ENCODE measurements at regions not wholly inside any gene's neighbourhood (a gene's known extent, or its start where the extent isn't known, plus 50 kb on each side); places are given as distances from the start of the nearest gene placed in this dataset.

DNA sequence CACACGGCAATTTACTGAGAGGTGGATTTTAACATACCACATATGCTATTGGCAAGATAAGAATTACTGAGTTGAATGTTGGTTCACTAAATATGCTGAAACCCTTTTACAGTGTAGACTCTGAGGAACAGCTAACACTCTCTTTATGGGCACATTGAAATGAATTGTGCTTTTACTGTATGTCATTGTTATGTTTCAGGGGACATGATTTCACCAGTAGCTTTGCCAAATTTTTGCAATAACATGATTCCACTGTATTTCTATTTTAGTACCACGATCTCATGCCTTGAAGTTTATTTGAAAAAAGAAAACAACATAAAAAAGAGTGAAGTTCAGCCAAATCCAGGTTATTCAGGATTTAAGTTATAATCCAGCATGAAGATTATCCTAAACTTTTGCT, 188.5 kb downstream of the HLX start:
- H3K4me3 ChIP-seq (ENCODE audit: low read depth, low read length), result no peak overlapping the region
- no peak for DNase-seq
- H3K27me3 ChIP-seq (replicated peaks), result no peaks in the 10 kb centered on the region
- H3K27ac ChIP-seq, result no peak overlapping the region
- TF ChIP-seq, protein P1, sequence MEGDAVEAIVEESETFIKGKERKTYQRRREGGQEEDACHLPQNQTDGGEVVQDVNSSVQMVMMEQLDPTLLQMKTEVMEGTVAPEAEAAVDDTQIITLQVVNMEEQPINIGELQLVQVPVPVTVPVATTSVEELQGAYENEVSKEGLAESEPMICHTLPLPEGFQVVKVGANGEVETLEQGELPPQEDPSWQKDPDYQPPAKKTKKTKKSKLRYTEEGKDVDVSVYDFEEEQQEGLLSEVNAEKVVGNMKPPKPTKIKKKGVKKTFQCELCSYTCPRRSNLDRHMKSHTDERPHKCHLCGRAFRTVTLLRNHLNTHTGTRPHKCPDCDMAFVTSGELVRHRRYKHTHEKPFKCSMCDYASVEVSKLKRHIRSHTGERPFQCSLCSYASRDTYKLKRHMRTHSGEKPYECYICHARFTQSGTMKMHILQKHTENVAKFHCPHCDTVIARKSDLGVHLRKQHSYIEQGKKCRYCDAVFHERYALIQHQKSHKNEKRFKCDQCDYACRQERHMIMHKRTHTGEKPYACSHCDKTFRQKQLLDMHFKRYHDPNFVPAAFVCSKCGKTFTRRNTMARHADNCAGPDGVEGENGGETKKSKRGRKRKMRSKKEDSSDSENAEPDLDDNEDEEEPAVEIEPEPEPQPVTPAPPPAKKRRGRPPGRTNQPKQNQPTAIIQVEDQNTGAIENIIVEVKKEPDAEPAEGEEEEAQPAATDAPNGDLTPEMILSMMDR (IDR thresholded peaks at IDR 0.05; ENCODE audit: low read depth, low read length, missing control alignments), result no peak
- H3K36me3 ChIP-seq (replicated peaks), result no peaks in the 10 kb centered on the region
- in situ Hi-C loops (cut with HindIII; ENCODE audit: low pct_ligation_motif_present, low sequenced_read_pairs), result no loop called here

DNA sequence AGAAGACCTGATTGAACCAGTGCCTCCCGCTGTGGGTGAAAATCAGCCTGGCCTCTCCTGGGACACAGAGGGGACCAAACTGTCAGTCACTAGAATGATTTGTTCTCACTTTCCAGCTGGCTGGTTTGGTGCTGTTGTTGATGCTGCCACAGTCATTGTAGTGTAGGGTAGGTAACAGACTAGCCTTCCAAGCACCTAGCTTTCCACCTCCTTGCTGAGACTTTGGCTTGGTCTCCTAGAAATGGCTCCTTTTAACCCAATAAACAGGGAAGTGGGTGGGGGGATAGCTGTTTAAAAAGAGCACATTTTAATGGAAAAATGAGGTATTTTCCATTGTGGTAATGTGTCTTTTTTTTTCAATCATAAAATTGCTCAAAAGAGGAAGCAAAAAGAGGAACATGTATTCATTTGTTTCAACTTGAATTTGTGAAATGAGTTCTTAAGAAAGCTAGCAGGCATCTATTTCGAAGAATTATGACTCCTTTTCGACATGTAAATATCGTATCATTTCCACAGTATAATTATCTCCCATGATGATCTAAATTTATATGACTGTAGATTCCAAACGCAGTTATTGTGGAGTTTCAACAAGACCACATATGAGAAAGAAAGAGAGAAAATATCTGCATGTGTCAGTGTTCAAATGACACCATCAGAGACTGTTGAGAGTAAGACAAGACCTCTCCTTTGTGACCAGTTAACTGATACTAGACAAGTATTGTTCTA, 190.1 kb downstream of the HLX start:
- TF ChIP-seq, protein P1 (IDR thresholded peaks at IDR 0.05; ENCODE audit: low read depth, low read length, missing control alignments), result no peak
- no peak for DNase-seq
- in situ Hi-C loops (cut with HindIII; ENCODE audit: low pct_ligation_motif_present, low sequenced_read_pairs), result no loop called here
- Histone ChIP-seq H3K36me3 (replicated peaks) (no peaks in the 10 kb centered on the region), H3K27ac (no peak overlapping the region), H3K4me3 (ENCODE audit: low read depth, low read length) (no peak overlapping the region), H3K27me3 (replicated peaks) (no peaks in the 10 kb centered on the region)

DNA sequence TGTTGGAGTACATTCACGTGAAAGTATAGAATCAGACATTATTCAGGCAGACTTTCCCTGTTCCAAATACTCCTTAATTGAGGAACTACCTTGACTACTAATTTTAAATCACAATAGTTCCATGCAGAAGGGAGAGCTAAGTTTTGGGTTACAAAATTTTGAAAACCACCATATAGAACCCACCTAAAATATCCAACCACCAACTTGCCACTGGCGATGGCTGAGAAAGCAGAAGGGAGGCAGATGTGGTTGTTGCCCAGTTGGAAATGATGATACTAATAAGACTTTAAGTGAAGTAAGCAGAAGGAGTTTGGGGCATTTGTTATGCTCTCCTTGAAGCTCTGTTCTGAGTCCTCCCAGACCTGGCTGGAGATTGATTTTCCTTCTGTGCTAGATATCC, 190.7 kb downstream of the HLX start:
- in situ Hi-C loops (cut with HindIII; ENCODE audit: low pct_ligation_motif_present, low sequenced_read_pairs), result no loop called here
- H3K4me3 ChIP-seq (ENCODE audit: low read depth, low read length), result no peak overlapping the region
- no peaks in the 10 kb centered on the region for H3K27me3 ChIP-seq (replicated peaks)
- H3K27ac ChIP-seq, result no peak overlapping the region
- no peak for DNase-seq
- TF ChIP-seq, protein P1 (IDR thresholded peaks at IDR 0.05; ENCODE audit: low read depth, low read length, missing control alignments), result no peak
- H3K36me3 ChIP-seq (replicated peaks), result no peaks in the 10 kb centered on the region

DNA sequence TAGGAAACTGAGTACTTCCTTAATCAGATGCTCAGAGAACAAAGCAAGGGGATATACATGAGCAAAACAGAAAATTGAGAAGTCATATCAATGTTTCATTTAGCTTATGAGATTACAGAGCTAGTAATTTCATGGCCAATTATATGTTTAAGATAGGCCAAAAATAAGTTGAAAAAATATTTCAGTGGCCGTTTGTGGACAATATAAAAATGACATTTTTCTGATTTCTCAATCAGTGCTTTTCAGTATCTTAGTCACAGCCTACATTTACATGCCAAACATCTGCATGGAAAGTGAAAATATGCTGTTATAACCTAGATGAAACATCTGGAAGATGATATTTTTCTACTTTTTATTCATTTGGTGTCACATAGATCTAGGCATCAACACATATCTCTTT, 192.5 kb downstream of the HLX start:
- TF ChIP-seq, protein P1 (IDR thresholded peaks at IDR 0.05; ENCODE audit: low read depth, low read length, missing control alignments), result no peak
- Histone ChIP-seq H3K4me3 (ENCODE audit: low read depth, low read length) (no peak overlapping the region), H3K36me3 (replicated peaks) (no peaks in the 10 kb centered on the region), H3K27me3 (replicated peaks) (no peaks in the 10 kb centered on the region), H3K27ac (no peak overlapping the region)
- no peak for DNase-seq
- in situ Hi-C loops (cut with HindIII; ENCODE audit: low pct_ligation_motif_present, low sequenced_read_pairs), result no loop called here

DNA sequence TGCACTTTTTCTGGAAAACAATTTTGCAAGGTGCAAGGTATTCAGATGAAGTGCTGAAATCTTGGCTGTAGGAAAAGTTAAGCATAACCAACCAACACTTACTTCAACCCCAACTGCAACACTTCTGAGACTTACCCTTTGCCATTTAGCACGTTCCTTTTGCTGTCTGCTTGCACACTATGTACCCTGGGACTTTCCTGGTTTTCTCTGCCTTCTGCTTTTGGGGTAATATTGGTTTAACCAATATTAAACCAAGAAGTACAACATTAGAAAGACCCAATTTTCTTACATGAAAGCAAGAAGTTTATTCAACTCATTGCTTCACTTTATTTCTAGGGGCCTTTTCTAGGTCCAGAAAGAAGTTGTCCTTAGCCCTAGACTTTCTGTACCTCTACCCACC, 193.0 kb downstream of the HLX start:
- Histone ChIP-seq H3K27ac (no peak overlapping the region), H3K4me3 (ENCODE audit: low read depth, low read length) (no peak overlapping the region), H3K36me3 (replicated peaks) (no peaks in the 10 kb centered on the region), H3K27me3 (replicated peaks) (no peaks in the 10 kb centered on the region)
- no peak for DNase-seq
- in situ Hi-C loops (cut with HindIII; ENCODE audit: low pct_ligation_motif_present, low sequenced_read_pairs), result no loop called here
- TF ChIP-seq, protein P1 (IDR thresholded peaks at IDR 0.05; ENCODE audit: low read depth, low read length, missing control alignments), result no peak

DNA sequence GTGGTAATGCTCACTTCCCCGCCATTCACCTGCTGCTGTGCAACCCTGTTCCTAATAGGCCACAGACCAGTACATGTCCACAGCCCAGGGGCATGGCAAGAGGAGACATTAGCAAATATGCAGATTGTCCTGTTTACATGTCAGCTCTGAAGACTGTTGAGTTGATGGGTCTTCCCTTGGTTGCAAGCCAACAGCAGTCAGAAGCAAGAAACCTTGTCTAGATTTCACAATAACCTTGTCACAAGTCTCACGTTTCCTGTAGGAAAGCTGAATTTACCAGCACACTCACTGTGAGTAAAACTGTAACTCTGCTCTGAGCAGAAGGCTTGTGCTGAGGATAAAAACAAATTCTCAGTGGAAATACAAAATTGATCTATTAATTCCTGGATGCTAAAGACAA, 195.1 kb downstream of the HLX start:
- H3K4me3 ChIP-seq (ENCODE audit: low read depth, low read length), result no peak overlapping the region
- H3K36me3 ChIP-seq (replicated peaks), result no peaks in the 10 kb centered on the region
- no peaks in the 10 kb centered on the region for H3K27me3 ChIP-seq (replicated peaks)
- TF ChIP-seq, protein P1 (IDR thresholded peaks at IDR 0.05; ENCODE audit: low read depth, low read length, missing control alignments), result no peak
- no peak for DNase-seq
- H3K27ac ChIP-seq, result no peak overlapping the region
- in situ Hi-C loops (cut with HindIII; ENCODE audit: low pct_ligation_motif_present, low sequenced_read_pairs), result no loop called here
